Endodermal cell (in vitro differentiated cells): ENCODE measurements at regions not wholly inside any gene's neighbourhood (a gene's known extent, or its start where the extent isn't known, plus 50 kb on each side); places are given as distances from the start of the nearest gene placed in this dataset.

ENCODE experiments used
- DNase-seq: peaks from one replicate; pipeline ENCODE4 v3.0.0-alpha.2; 2017
- H3K27ac ChIP-seq: 2 replicates; pipeline ENCODE4 v1.5.1; 2013; ENCODE audit warnings: mild to moderate bottlenecking, low read depth, low read length, moderate library complexity
- H3K27me3 ChIP-seq: 2 replicates; pipeline ENCODE4 v1.6.1; 2013; ENCODE audit warnings: mild to moderate bottlenecking, low read length, moderate library complexity; ENCODE audit not compliant: insufficient read depth, control insufficient read depth, poor library complexity, severe bottlenecking
- H3K36me3 ChIP-seq: 2 replicates; pipeline ENCODE4 v1.7.0; 2013; ENCODE audit warnings: mild to moderate bottlenecking, low read length, moderate library complexity; ENCODE audit not compliant: control insufficient read depth, insufficient read depth
- H3K4me1 ChIP-seq: one replicate; pipeline ENCODE4 v1.7.0; 2013; ENCODE audit warnings: low read length; ENCODE audit not compliant: control insufficient read depth, insufficient read depth
- H3K4me3 ChIP-seq: 2 replicates; pipeline ENCODE4 v1.5.1; 2013; ENCODE audit warnings: mild to moderate bottlenecking, low read length, moderate library complexity
- H3K9ac ChIP-seq: 2 replicates; pipeline ENCODE4 v1.6.1; 2013; ENCODE audit warnings: mild to moderate bottlenecking, low read length, moderate library complexity; ENCODE audit not compliant: poor library complexity, severe bottlenecking; ENCODE audit errors: extremely low read depth
- H3K9me3 ChIP-seq: 2 replicates; pipeline ENCODE4 v1.6.1; 2013; ENCODE audit warnings: mild to moderate bottlenecking, low read length, moderate library complexity; ENCODE audit not compliant: control insufficient read depth
- H3K27ac Mint-ChIP-seq: 2 replicates; pipeline ENCODE4 v1.8.0; 2020; ENCODE audit warnings: mixed read lengths
- H3K27me3 Mint-ChIP-seq: 2 replicates; pipeline ENCODE4 v1.8.0; 2021; ENCODE audit warnings: mild to moderate bottlenecking, mixed read lengths; ENCODE audit not compliant: insufficient read depth
- H3K36me3 Mint-ChIP-seq: 2 replicates; pipeline ENCODE4 v1.8.0; 2020; ENCODE audit warnings: low read depth, mixed read lengths
- H3K4me1 Mint-ChIP-seq: 2 replicates; pipeline ENCODE4 v1.8.0; 2020; ENCODE audit warnings: mixed read lengths
- H3K4me3 Mint-ChIP-seq: 2 replicates; pipeline ENCODE4 v1.8.0; 2020; ENCODE audit warnings: mild to moderate bottlenecking, moderate library complexity, mixed read lengths
- H3K9me3 Mint-ChIP-seq: 2 replicates; pipeline ENCODE4 v1.8.0; 2020; ENCODE audit warnings: mild to moderate bottlenecking, mixed read lengths
- WGBS, 2 experiments: methylation state at CpG; one replicate each; pipeline versions ENCODE4 v1.1.5 to v1.1.7; 2013; ENCODE audit warnings: missing lambda C conversion rate in 2 of 2, mixed read lengths in 1 of 2; ENCODE audit not compliant: insufficient coverage in 1 of 2, insufficient read length in 1 of 2; 5-methylcytosine and 5-hydroxymethylcytosine counted together
- TF ChIP-seq, protein P1 (sequence below): fragments of 200-600 bp; sonication (generic); conservative IDR thresholded peaks from 2 replicates; pipeline ENCODE4 v1.5.0; 2021; ENCODE audit warnings: antibody characterized with exemption, mild to moderate bottlenecking

DNA sequence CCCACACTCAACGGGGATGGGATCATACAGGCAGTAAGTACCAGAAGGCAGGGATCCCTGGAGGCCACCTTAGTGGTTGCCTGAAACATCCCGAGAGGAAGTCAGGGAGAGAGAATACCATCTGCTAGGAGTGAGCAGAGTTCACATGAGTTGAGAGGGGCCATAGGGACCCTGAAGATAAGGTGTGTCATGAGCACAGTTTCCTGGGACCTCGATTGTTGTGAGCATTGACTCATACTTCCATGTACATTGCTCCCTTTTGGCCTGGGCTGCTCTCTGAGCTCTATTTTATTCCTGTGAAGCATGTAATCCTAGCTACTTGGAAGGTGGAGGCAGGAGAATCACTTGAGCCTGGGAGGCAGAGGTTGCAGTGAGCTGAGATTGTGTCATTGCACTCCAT, 120.5 kb downstream of the TBC1D30 start:
- H3K4me1 ChIP-seq: no peaks in the 10 kb centered on the region
- no peaks in the 10 kb centered on the region for H3K36me3 ChIP-seq
- H3K4me1 Mint-ChIP-seq: no peaks in the 10 kb centered on the region
- WGBS, 2 experiments: 92 to 95% methylated on average over 2 to 3 of the region's 3 CpGs
- H3K4me3 Mint-ChIP-seq: no peak overlapping the region
- no peaks in the 10 kb centered on the region for H3K36me3 Mint-ChIP-seq
- H3K27me3 ChIP-seq: no peaks in the 10 kb centered on the region
- no peak for DNase-seq
- no peaks in the 10 kb centered on the region for H3K9me3 Mint-ChIP-seq
- TF ChIP-seq, protein P1, sequence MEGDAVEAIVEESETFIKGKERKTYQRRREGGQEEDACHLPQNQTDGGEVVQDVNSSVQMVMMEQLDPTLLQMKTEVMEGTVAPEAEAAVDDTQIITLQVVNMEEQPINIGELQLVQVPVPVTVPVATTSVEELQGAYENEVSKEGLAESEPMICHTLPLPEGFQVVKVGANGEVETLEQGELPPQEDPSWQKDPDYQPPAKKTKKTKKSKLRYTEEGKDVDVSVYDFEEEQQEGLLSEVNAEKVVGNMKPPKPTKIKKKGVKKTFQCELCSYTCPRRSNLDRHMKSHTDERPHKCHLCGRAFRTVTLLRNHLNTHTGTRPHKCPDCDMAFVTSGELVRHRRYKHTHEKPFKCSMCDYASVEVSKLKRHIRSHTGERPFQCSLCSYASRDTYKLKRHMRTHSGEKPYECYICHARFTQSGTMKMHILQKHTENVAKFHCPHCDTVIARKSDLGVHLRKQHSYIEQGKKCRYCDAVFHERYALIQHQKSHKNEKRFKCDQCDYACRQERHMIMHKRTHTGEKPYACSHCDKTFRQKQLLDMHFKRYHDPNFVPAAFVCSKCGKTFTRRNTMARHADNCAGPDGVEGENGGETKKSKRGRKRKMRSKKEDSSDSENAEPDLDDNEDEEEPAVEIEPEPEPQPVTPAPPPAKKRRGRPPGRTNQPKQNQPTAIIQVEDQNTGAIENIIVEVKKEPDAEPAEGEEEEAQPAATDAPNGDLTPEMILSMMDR: no peak
- H3K27ac Mint-ChIP-seq: no peak overlapping the region
- no peaks in the 10 kb centered on the region for H3K27me3 Mint-ChIP-seq
- no peak overlapping the region for H3K9ac ChIP-seq
- no peak overlapping the region for H3K27ac ChIP-seq
- no peak overlapping the region for H3K4me3 ChIP-seq
- no peaks in the 10 kb centered on the region for H3K9me3 ChIP-seq

DNA sequence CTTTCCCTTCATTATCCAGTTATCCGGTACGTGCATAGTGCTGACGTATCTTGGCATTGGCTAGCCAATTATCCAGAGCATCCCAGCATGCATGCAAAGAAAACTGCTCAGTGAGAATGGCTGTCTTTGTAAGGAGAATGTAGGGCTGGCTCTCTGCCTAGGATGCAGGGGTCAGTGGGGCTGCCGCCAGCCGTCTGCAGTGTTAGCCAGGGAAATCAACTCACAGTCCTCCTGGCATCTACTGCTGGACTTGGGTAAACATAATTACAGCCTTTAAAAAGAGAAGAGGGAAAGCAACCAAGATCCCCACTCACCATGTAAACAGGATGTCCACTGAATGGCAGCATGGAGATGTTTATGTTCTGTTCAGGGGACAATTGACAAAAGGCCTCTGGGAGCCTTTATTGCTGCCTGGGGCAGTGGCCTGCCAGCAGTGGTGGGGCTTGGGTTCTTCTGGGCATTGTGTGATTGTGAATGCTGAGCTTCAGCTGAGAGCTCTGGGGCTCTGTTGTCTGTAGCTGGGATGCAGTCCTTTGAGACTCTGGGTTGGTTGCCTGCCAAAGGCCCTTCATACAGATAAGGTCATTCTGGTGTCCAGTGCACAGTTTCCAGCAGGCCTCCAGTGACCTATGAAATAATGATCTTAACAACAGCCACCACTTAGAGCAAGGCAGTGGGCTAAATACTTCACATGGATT, 121.8 kb downstream of the TBC1D30 start:
- no peak for DNase-seq
- H3K27me3 Mint-ChIP-seq: no peaks in the 10 kb centered on the region
- H3K4me1 ChIP-seq: no peaks in the 10 kb centered on the region
- no peak overlapping the region for H3K4me3 ChIP-seq
- no peaks in the 10 kb centered on the region for H3K36me3 ChIP-seq
- no peaks in the 10 kb centered on the region for H3K4me1 Mint-ChIP-seq
- H3K9me3 ChIP-seq: no peaks in the 10 kb centered on the region
- H3K9me3 Mint-ChIP-seq: no peaks in the 10 kb centered on the region
- H3K27me3 ChIP-seq: no peaks in the 10 kb centered on the region
- H3K9ac ChIP-seq: no peak overlapping the region
- 87 to 94% methylated on average over 2 to 5 of the region's 5 CpGs for WGBS, 2 experiments
- no peak overlapping the region for H3K4me3 Mint-ChIP-seq
- H3K27ac Mint-ChIP-seq: no peak overlapping the region
- no peaks in the 10 kb centered on the region for H3K36me3 Mint-ChIP-seq
- TF ChIP-seq, protein P1: no peak
- peak overlapping the region; percentile 66 for H3K27ac ChIP-seq

DNA sequence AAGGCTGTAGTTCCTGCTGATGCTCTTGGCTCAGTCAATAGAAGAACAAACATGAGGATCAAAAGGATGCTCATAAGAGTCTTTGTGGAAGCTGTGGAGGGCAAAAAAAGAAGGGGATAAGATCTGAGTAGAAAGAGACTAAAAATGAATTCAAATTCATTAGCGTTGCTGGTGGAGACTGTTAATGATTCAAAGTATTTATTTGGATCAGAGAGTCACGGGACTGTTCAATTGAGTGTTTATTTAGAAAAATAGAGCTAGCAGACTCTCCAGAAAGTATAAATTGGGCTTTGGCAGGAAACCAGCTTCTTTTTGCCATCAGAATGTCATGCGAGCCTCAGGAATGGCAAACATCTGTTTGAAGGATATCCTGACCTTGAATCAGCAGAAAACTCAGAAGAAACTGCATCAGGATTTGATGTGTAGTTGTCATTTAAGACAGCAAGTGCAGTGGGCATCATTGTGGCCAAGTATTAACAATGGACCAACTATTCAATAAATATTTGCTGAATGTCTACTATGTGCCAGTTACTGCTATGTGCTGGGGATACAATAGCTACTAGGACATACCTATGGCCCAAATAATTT, 126.4 kb downstream of the TBC1D30 start:
- H3K9me3 Mint-ChIP-seq: no peaks in the 10 kb centered on the region
- Histone ChIP-seq H3K4me1 (no peaks in the 10 kb centered on the region), H3K36me3 (no peaks in the 10 kb centered on the region), H3K9ac (no peak overlapping the region), H3K4me3 (no peak overlapping the region), H3K9me3 (no peaks in the 10 kb centered on the region), H3K27ac (no peak overlapping the region), H3K27me3 (no peaks in the 10 kb centered on the region)
- H3K4me3 Mint-ChIP-seq: no peak overlapping the region
- TF ChIP-seq, protein P1: no peak
- no peak overlapping the region for H3K27ac Mint-ChIP-seq
- H3K4me1 Mint-ChIP-seq: no peaks in the 10 kb centered on the region
- no peaks in the 10 kb centered on the region for H3K36me3 Mint-ChIP-seq
- no peaks in the 10 kb centered on the region for H3K27me3 Mint-ChIP-seq
- 92 to 100% methylated on average over 3 of the region's 3 CpGs for WGBS, 2 experiments
- DNase-seq: no peak
